H1 (cell line): ENCODE measurements at regions not wholly inside any gene's neighbourhood (a gene's known extent, or its start where the extent isn't known, plus 50 kb on each side); places are given as distances from the start of the nearest gene placed in this dataset.

ENCODE experiments used
- CTCF ChIA-PET: fragments of 300-600 bp; sonication (Branson Sonifier 250); formaldehyde crosslinking; loops from one replicate; lab custom pipeline; 2021; ENCODE audit not compliant: partially characterized antibody; lab: Charles Lee
- POLR2A ChIA-PET: fragments of 300-600 bp; sonication (Branson Sonifier 250); formaldehyde crosslinking; loops from one replicate; lab custom pipeline; 2021; ENCODE audit warnings: inconsistent platforms; ENCODE audit not compliant: partially characterized antibody; lab: Charles Lee
- DNase-seq, 2 experiments: peaks; one replicate each; pipeline versions ENCODE4 v3.0.0 to v3.0.0-alpha.2; 2010 to 2022; ENCODE audit warnings: low spot score in 2 of 2, low read depth in 1 of 2, mixed read lengths in 1 of 2
- FAIRE-seq: peaks from 2 replicates; lab custom pipeline; 2011; peaks lifted over from hg19 to GRCh38; lab: Jason Lieb, UNC
- H2AFZ ChIP-seq: 2 replicates; pipeline ENCODE4 v1.8.1; 2012; ENCODE audit warnings: low read length, inconsistent platforms
- H2AK5ac ChIP-seq: 2 replicates; pipeline ENCODE4 v1.6.1; 2013; ENCODE audit warnings: low read depth, low read length
- H2BK120ac ChIP-seq: replicated peaks from 2 replicates; pipeline ENCODE3; 2013; ENCODE audit warnings: low read depth, low read length, inconsistent platforms
- H2BK12ac ChIP-seq: 2 replicates; pipeline ENCODE4 v1.6.1; 2013; ENCODE audit warnings: low read depth, low read length
- H2BK15ac ChIP-seq: 2 replicates; pipeline ENCODE4 v1.6.1; 2013; ENCODE audit warnings: low read length
- H2BK20ac ChIP-seq: 2 replicates; pipeline ENCODE4 v1.6.1; 2013; ENCODE audit warnings: low read length
- H2BK5ac ChIP-seq: 2 replicates; pipeline ENCODE4 v1.6.1; 2013; ENCODE audit warnings: low read depth, low read length
- H3K14ac ChIP-seq: 2 replicates; pipeline ENCODE4 v1.6.1; 2013; ENCODE audit warnings: inconsistent platforms; ENCODE audit not compliant: insufficient read length
- H3K18ac ChIP-seq: 2 replicates; pipeline ENCODE4 v1.6.1; 2013; ENCODE audit warnings: low read length; ENCODE audit errors: extremely low read depth
- H3K23ac ChIP-seq: 2 replicates; pipeline ENCODE4 v1.6.1; 2013; ENCODE audit warnings: inconsistent platforms; ENCODE audit not compliant: insufficient read length
- H3K23me2 ChIP-seq: 2 replicates; pipeline ENCODE4 v1.6.1; 2013; ENCODE audit warnings: low read depth, low read length
- H3K27ac ChIP-seq: 2 replicates; pipeline ENCODE4 v1.6.1; 2011; ENCODE audit warnings: low read depth, low read length, inconsistent platforms
- H3K27me3 ChIP-seq, 4 experiments: replicated peaks in 1 of 4; 1 replicate in 1 of 4; 2 replicates in 3 of 4; pipeline versions ENCODE4 v1.6.1 to v1.8.1; 2011 to 2013; ENCODE audit warnings: low read length in 3 of 4, mild to moderate bottlenecking in 3 of 4, inconsistent platforms in 2 of 4, mixed read lengths in 2 of 4, moderate library complexity in 1 of 4; ENCODE audit not compliant: control insufficient read depth in 3 of 4, insufficient read depth in 3 of 4; ENCODE audit errors: extremely low read depth in 1 of 4
- H3K36me3 ChIP-seq, 4 experiments: 2 replicates each; pipeline versions ENCODE4 v1.6.1 to v1.8.1; 2011 to 2013; ENCODE audit warnings: mild to moderate bottlenecking in 4 of 4, low read length in 3 of 4, moderate library complexity in 2 of 4, control low read depth in 1 of 4, inconsistent platforms in 1 of 4; ENCODE audit not compliant: insufficient read depth in 4 of 4, control insufficient read depth in 2 of 4
- H3K4ac ChIP-seq: replicated peaks from 2 replicates; pipeline ENCODE3; 2013; ENCODE audit warnings: low read length, low read depth, mixed read lengths, inconsistent platforms; ENCODE audit not compliant: insufficient read length
- H3K4me1 ChIP-seq, 4 experiments: replicated peaks in 1 of 4; 1 replicate in 1 of 4; 2 replicates in 3 of 4; pipeline versions ENCODE4 v1.6.1 to v1.8.1; 2011 to 2013; ENCODE audit warnings: low read length in 3 of 4, inconsistent platforms in 2 of 4, mixed read lengths in 1 of 4; ENCODE audit not compliant: insufficient read depth in 4 of 4, control insufficient read depth in 3 of 4
- H3K4me2 ChIP-seq, 2 experiments: 2 replicates each; pipeline versions ENCODE4 v1.6.1 to v1.8.1; 2011 to 2013; ENCODE audit warnings: low read depth in 2 of 2, low read length in 2 of 2, control low read depth in 1 of 2, inconsistent platforms in 1 of 2, mild to moderate bottlenecking in 1 of 2; ENCODE audit not compliant: insufficient read depth in 1 of 2
- H3K4me3 ChIP-seq, 4 experiments: fragments of 200-600, 300-600 bp in 1 of 4; sonication (generic), shearing (Covaris generic), sonication (Bioruptor Twin) in 1 of 4; 2 replicates each; pipeline versions ENCODE4 v1.5.1 to v1.8.1; 2011 to 2016; ENCODE audit warnings: low read length in 4 of 4, low read depth in 3 of 4, control low read depth in 2 of 4, inconsistent platforms in 2 of 4, mild to moderate bottlenecking in 2 of 4, mixed read lengths in 1 of 4, moderate library complexity in 1 of 4; ENCODE audit not compliant: insufficient read depth in 2 of 4; ENCODE audit errors: extremely low read depth in 1 of 4
- H3K56ac ChIP-seq: replicated peaks from 2 replicates; pipeline ENCODE3; 2013; ENCODE audit warnings: low read depth, mild to moderate bottlenecking, mixed read lengths, low read length, inconsistent platforms; ENCODE audit not compliant: insufficient read length
- H3K79me1 ChIP-seq: 2 replicates; pipeline ENCODE4 v1.6.1; 2013; ENCODE audit warnings: low read depth, low read length, control low read depth
- H3K79me2 ChIP-seq, 2 experiments: 2 replicates each; pipeline versions ENCODE4 v1.6.1 to v1.8.1; 2012 to 2013; ENCODE audit warnings: low read length in 2 of 2, mild to moderate bottlenecking in 2 of 2, inconsistent platforms in 1 of 2; ENCODE audit not compliant: insufficient read depth in 2 of 2, control insufficient read depth in 1 of 2
- H3K9ac ChIP-seq, 4 experiments: replicated peaks in 1 of 4; 1 replicate in 1 of 4; 2 replicates in 3 of 4; pipeline versions ENCODE4 v1.6.1 to v1.8.1; 2011 to 2013; ENCODE audit warnings: low read depth in 3 of 4, low read length in 3 of 4, control low read depth in 2 of 4, mild to moderate bottlenecking in 2 of 4, moderate library complexity in 2 of 4, inconsistent platforms in 1 of 4; ENCODE audit errors: extremely low read depth in 1 of 4
- H3K9me3 ChIP-seq, 2 experiments: 2 replicates each; pipeline versions ENCODE4 v1.6.1 to v1.8.1; 2012 to 2013; ENCODE audit warnings: mild to moderate bottlenecking in 2 of 2, moderate library complexity in 2 of 2, control low read depth in 1 of 2, inconsistent platforms in 1 of 2, low read depth in 1 of 2, low read length in 1 of 2, mixed read lengths in 1 of 2; ENCODE audit not compliant: insufficient read depth in 2 of 2
- H4K20me1 ChIP-seq, 2 experiments: replicated peaks in 1 of 2; 2 replicates each; pipeline versions ENCODE3 to v1.8.1; 2011 to 2013; ENCODE audit warnings: inconsistent platforms in 2 of 2, low read length in 2 of 2, mild to moderate bottlenecking in 1 of 2; ENCODE audit not compliant: insufficient read depth in 2 of 2, control insufficient read depth in 1 of 2
- H4K5ac ChIP-seq: 2 replicates; pipeline ENCODE4 v1.6.1; 2013; ENCODE audit warnings: low read length, low read depth, mixed read lengths, inconsistent platforms; ENCODE audit not compliant: insufficient read length
- H4K8ac ChIP-seq: 2 replicates; pipeline ENCODE4 v1.8.0; 2013; ENCODE audit warnings: mild to moderate bottlenecking, moderate library complexity, low read length, inconsistent platforms; ENCODE audit not compliant: insufficient read depth; ENCODE audit errors: extremely low read depth
- H4K91ac ChIP-seq: replicated peaks from 2 replicates; pipeline ENCODE3; 2013; ENCODE audit warnings: low read length, mixed read lengths, inconsistent platforms; ENCODE audit not compliant: insufficient read length
- ATF2 ChIP-seq: IDR thresholded peaks from 2 replicates; pipeline ENCODE4 v1.6.1; 2012; ENCODE audit warnings: low read length, inconsistent platforms
- BACH1 ChIP-seq: IDR thresholded peaks from 2 replicates; pipeline ENCODE4 v1.6.1; 2012; ENCODE audit warnings: low read length, improper control_type of control experiment
- CBX8 ChIP-seq: fragments of 300-800, 300-1000 bp; sonication (generic); IDR thresholded peaks from 2 replicates; pipeline ENCODE4 v1.7.1; 2016; ENCODE audit warnings: low read depth, low read length, borderline replicate concordance
- EZH2 ChIP-seq: fragments of 200-600 bp; sonication (generic); IDR thresholded peaks from 2 replicates; pipeline ENCODE4 v1.7.1; 2012; ENCODE audit warnings: low read depth, mild to moderate bottlenecking, moderate library complexity, low read length, inconsistent platforms; ENCODE audit not compliant: severe bottlenecking
- FOSL1 ChIP-seq: IDR thresholded peaks from 2 replicates; pipeline ENCODE4 v1.6.1; 2011; ENCODE audit warnings: mild to moderate bottlenecking, low read depth, low read length, moderate library complexity; ENCODE audit not compliant: insufficient read depth
- KDM4A ChIP-seq: IDR thresholded peaks from one replicate; pipeline ENCODE4 v1.7.1; 2012; ENCODE audit warnings: low read depth, mild to moderate bottlenecking, moderate library complexity, low read length, inconsistent platforms; ENCODE audit not compliant: severe bottlenecking
- RAD21 ChIP-seq, 2 experiments: IDR thresholded peaks in 1 of 2; conservative IDR thresholded peaks in 1 of 2; 2 replicates each; pipeline ENCODE4 v1.6.1; 2011; ENCODE audit warnings: low read depth in 2 of 2, low read length in 2 of 2, improper control_type of control experiment in 1 of 2, inconsistent platforms in 1 of 2, mild to moderate bottlenecking in 1 of 2, moderate library complexity in 1 of 2
- SAP30 ChIP-seq: fragments of 300-600 bp; sonication (generic); IDR thresholded peaks from 2 replicates; pipeline ENCODE4 v1.7.1; 2012; ENCODE audit warnings: low read length, moderate library complexity, mild to moderate bottlenecking, inconsistent platforms; ENCODE audit not compliant: insufficient read depth, insufficient replicate concordance
- SIRT6 ChIP-seq: IDR thresholded peaks from one replicate; pipeline ENCODE4 v1.7.1; 2012; ENCODE audit warnings: low read length, inconsistent platforms
- SIX5 ChIP-seq: IDR thresholded peaks from 2 replicates; pipeline ENCODE4 v1.6.1; 2011; ENCODE audit warnings: mild to moderate bottlenecking, low read depth, low read length
- TAF7 ChIP-seq: optimal IDR thresholded peaks from 2 replicates; pipeline ENCODE3; 2011; ENCODE audit warnings: low read depth, mild to moderate bottlenecking, inconsistent platforms, low read length, moderate library complexity, borderline replicate concordance
- TEAD4 ChIP-seq: IDR thresholded peaks from 2 replicates; pipeline ENCODE4 v1.6.1; 2012; ENCODE audit warnings: low read depth, low read length, inconsistent platforms, mixed read lengths
- WGBS, 2 experiments: shearing (Covaris generic) in 1 of 2; methylation state at CpG; one replicate each; pipeline versions ENCODE4 v1.1.6 to v1.1.7; 2013 to 2015; ENCODE audit warnings: low lambda C conversion rate in 2 of 2, mixed read lengths in 2 of 2, inconsistent platforms in 1 of 2, low coverage in 1 of 2, missing lambda C conversion rate in 1 of 2; ENCODE audit not compliant: insufficient replicate concordance in 2 of 2, insufficient coverage in 1 of 2, insufficient read length in 1 of 2; ENCODE audit errors: extremely low coverage in 1 of 2, missing lambda C conversion rate in 1 of 2; 5-methylcytosine and 5-hydroxymethylcytosine counted together

GRCh38 chr2:150109912-150110311, 377.6 kb downstream of the RND3 start:
- H3K14ac ChIP-seq, result no peak overlapping the region
- no peak overlapping the region for H4K91ac ChIP-seq
- no peaks in the 10 kb centered on the region for H4K20me1 ChIP-seq
- no peaks in the 10 kb centered on the region for H3K9me3 ChIP-seq
- no peak overlapping the region for H2BK120ac ChIP-seq
- H3K4me1 ChIP-seq, result no peaks in the 10 kb centered on the region
- H3K4ac ChIP-seq, result no peak overlapping the region
- H2BK15ac ChIP-seq, result no peak overlapping the region
- H3K18ac ChIP-seq, result no peak overlapping the region
- H4K5ac ChIP-seq, result no peak overlapping the region
- H3K36me3 ChIP-seq, result no peaks in the 10 kb centered on the region
- no peak overlapping the region for H3K56ac ChIP-seq
- no peak overlapping the region for H3K4me3 ChIP-seq
- no peak overlapping the region for H2AK5ac ChIP-seq
- no peak overlapping the region for H3K4me2 ChIP-seq
- H3K27ac ChIP-seq, result no peak overlapping the region
- no peaks in the 10 kb centered on the region for H3K79me2 ChIP-seq
- H3K9ac ChIP-seq, result no peak overlapping the region
- no peak overlapping the region for H2AFZ ChIP-seq
- no peaks in the 10 kb centered on the region for H3K79me1 ChIP-seq
- no peak for DNase-seq
- no peaks in the 10 kb centered on the region; a peak in 1 of 7 replicates for H3K27me3 ChIP-seq
- no peaks in the 10 kb centered on the region for H3K23me2 ChIP-seq
- no peak overlapping the region for H4K8ac ChIP-seq
- CTCF ChIA-PET, result interaction anchor here (1.2 kb wide), 2 partner anchors 9 to 13 kb away, joined by 3 to 5 read pairs; no protein-coding TSS in a partner anchor
- FAIRE-seq, result no peak
- H2BK12ac ChIP-seq, result no peak overlapping the region
- POLR2A ChIA-PET, result no interaction called here
- H2BK5ac ChIP-seq, result no peak overlapping the region
- H2BK20ac ChIP-seq, result no peak overlapping the region
- H3K23ac ChIP-seq, result no peak overlapping the region
- 87% methylated on average over 4 of the region's 4 CpGs; no CpG with 5 or more reads in 1 of the 2 experiments for WGBS, 2 experiments
- TF ChIP-seq TAF7 (no peak), EZH2 (no peak), SIRT6 (no peak), CBX8 (no peak), BACH1 (no peak), RAD21 (IDR thresholded peaks at IDR 0.05 in 1 of 2, conservative IDR thresholded peaks at IDR 0.05 in 1 of 2; ENCODE audit: low read depth in 2 of 2, low read length in 2 of 2) (no peak), TEAD4 (no peak), SAP30 (no peak), FOSL1 (no peak), ATF2 (no peak), KDM4A (no peak), SIX5 (no peak)
